B cell (primary cell): ENCODE measurements at regions not wholly inside any gene's neighbourhood (a gene's known extent, or its start where the extent isn't known, plus 50 kb on each side); places are given as distances from the start of the nearest gene placed in this dataset.

Experiments used
- EZH2 ChIP-seq: IDR thresholded peaks from 2 replicates; pipeline ENCODE4 v1.6.1; 2012; ENCODE audit warnings: borderline replicate concordance, low read depth, mild to moderate bottlenecking, moderate library complexity, low read length; ENCODE audit not compliant: insufficient read depth, poor library complexity, severe bottlenecking
- TF ChIP-seq, protein P1 (sequence below): fragments of 200-600 bp; IDR thresholded peaks from one replicate; pipeline ENCODE4 v1.8.0; 2022; ENCODE audit warnings: antibody characterized with exemption, mild to moderate bottlenecking

DNA sequence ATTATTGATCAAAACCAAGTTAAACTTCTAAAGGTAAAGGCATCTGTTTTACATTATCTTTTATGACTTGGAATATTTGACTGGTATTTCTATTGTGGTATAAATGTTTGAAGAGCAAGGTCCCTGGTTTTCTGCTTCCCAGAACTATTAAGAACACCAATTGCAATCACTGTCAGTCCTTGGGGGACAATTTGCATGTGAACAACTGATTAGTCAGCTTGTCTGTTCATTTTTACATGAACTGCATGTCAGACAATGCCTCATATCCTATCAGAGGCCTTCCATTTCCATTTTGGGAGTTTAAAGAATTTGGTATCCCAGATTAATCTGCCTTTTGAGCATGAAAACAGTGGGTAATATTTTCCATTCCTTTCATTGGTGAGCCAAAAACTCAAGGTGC, 654.9 kb upstream of the USP24 start:
- TF ChIP-seq, protein P1, sequence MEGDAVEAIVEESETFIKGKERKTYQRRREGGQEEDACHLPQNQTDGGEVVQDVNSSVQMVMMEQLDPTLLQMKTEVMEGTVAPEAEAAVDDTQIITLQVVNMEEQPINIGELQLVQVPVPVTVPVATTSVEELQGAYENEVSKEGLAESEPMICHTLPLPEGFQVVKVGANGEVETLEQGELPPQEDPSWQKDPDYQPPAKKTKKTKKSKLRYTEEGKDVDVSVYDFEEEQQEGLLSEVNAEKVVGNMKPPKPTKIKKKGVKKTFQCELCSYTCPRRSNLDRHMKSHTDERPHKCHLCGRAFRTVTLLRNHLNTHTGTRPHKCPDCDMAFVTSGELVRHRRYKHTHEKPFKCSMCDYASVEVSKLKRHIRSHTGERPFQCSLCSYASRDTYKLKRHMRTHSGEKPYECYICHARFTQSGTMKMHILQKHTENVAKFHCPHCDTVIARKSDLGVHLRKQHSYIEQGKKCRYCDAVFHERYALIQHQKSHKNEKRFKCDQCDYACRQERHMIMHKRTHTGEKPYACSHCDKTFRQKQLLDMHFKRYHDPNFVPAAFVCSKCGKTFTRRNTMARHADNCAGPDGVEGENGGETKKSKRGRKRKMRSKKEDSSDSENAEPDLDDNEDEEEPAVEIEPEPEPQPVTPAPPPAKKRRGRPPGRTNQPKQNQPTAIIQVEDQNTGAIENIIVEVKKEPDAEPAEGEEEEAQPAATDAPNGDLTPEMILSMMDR, result no peak
- TF ChIP-seq EZH2, result no peak
